ENCODE measurements at regions not wholly inside any gene's neighbourhood (a gene's known extent, or its start where the extent isn't known, plus 50 kb on each side); places are given as distances from the start of the nearest gene placed in this dataset.

DNA sequence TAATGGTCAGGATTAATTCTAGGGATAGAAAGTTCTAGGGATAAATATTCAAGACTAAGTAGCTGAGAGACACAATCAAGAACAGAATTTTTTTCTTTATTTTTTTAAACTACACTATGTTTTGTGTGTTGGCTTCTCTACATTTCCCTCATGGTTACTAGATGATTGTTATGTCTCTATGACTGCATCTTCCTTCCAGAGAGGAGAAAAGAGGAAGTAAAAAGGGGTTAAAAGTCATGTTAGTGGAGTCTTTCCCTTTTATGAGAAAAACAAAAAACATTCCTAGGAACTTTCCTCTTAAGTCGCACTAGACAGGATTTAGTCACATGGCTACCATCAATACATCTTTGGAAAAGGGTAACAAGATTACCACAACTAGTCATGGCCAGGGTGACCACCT is 375.0 kb downstream of the KCNJ2 start:
- TF ChIP-seq POLR2A (IDR thresholded peaks at IDR 0.05; ENCODE audit: low read depth) (no peak), POLR2AphosphoS5 (IDR thresholded peaks at IDR 0.05) (no peak), EP300 (IDR thresholded peaks at IDR 0.05) (no peak)
- TF ChIP-seq, protein P1, sequence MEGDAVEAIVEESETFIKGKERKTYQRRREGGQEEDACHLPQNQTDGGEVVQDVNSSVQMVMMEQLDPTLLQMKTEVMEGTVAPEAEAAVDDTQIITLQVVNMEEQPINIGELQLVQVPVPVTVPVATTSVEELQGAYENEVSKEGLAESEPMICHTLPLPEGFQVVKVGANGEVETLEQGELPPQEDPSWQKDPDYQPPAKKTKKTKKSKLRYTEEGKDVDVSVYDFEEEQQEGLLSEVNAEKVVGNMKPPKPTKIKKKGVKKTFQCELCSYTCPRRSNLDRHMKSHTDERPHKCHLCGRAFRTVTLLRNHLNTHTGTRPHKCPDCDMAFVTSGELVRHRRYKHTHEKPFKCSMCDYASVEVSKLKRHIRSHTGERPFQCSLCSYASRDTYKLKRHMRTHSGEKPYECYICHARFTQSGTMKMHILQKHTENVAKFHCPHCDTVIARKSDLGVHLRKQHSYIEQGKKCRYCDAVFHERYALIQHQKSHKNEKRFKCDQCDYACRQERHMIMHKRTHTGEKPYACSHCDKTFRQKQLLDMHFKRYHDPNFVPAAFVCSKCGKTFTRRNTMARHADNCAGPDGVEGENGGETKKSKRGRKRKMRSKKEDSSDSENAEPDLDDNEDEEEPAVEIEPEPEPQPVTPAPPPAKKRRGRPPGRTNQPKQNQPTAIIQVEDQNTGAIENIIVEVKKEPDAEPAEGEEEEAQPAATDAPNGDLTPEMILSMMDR (IDR thresholded peaks at IDR 0.05): no peak
